ENCODE measurements at regions not wholly inside any gene's neighbourhood (a gene's known extent, or its start where the extent isn't known, plus 50 kb on each side); places are given as distances from the start of the nearest gene placed in this dataset.

DNA sequence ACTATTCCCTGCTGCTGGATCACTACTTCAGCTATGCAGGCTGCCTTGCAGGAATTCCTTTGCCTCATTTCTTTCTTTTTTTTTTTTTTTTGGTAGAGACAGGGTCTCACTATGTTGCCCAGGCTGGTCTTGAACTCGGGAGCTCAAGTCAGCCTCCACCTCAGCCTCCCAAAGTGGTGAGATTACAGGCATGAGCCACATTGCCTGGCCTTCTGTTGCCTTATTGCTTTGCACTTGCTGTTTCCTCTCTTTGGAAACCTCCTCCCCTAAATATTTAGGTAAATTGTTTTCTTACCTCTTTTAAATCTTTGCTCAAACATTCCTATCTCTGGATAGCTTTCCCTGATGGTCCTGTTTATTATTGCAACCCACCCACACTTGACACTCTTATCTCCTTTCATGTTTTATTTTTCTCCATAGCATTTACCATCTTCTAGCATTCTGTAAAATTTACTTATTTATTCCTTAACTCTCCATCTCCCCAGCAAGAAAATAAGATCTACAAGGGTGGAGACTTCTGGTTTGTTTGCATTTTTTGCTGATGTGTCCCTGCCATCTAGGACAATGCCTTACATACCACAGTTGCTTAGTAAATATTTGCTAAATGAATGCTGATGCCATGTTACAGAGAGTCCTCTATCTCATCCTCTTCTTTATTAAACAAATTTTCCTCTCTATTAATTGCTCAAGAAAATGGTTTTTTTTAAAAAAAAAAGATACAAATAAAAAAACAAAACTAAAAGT, 134.8 kb downstream of the P2RY1 start:
- 100% methylated on average over 1 of the region's 1 CpG for WGBS (ENCODE audit: low lambda C conversion rate, missing lambda C conversion rate)
- H3K27ac ChIP-seq = no peak overlapping the region
- no peaks in the 10 kb centered on the region for H3K9me2 ChIP-seq (replicated peaks; ENCODE audit: insufficient read depth)
- H3K4me2 ChIP-seq = no peak overlapping the region
- no peaks in the 10 kb centered on the region for H3K36me3 ChIP-seq (replicated peaks; ENCODE audit: insufficient read depth, low read depth)
- no peak overlapping the region for H3K4me3 ChIP-seq
- no peaks in the 10 kb centered on the region for H3K79me2 ChIP-seq
- H3K9me3 ChIP-seq (ENCODE audit: low read depth) = no peaks in the 10 kb centered on the region
- no peaks in the 10 kb centered on the region for H3K27me3 ChIP-seq
- TF ChIP-seq EZH2phosphoT487 (IDR thresholded peaks at IDR 0.05; ENCODE audit: low read depth, severe bottlenecking, unreplicated experiment) (no peak), EZH2 (IDR thresholded peaks at IDR 0.05; ENCODE audit: borderline replicate concordance) (no peak)
- TF ChIP-seq, protein P1, sequence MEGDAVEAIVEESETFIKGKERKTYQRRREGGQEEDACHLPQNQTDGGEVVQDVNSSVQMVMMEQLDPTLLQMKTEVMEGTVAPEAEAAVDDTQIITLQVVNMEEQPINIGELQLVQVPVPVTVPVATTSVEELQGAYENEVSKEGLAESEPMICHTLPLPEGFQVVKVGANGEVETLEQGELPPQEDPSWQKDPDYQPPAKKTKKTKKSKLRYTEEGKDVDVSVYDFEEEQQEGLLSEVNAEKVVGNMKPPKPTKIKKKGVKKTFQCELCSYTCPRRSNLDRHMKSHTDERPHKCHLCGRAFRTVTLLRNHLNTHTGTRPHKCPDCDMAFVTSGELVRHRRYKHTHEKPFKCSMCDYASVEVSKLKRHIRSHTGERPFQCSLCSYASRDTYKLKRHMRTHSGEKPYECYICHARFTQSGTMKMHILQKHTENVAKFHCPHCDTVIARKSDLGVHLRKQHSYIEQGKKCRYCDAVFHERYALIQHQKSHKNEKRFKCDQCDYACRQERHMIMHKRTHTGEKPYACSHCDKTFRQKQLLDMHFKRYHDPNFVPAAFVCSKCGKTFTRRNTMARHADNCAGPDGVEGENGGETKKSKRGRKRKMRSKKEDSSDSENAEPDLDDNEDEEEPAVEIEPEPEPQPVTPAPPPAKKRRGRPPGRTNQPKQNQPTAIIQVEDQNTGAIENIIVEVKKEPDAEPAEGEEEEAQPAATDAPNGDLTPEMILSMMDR (IDR thresholded peaks at IDR 0.05; ENCODE audit: poor library complexity) = no peak
- H3K4me1 ChIP-seq (ENCODE audit: insufficient read depth) = no peaks in the 10 kb centered on the region
- no peaks in the 10 kb centered on the region for H4K20me1 ChIP-seq (ENCODE audit: insufficient read depth, poor library complexity, severe bottlenecking)
- H2AFZ ChIP-seq = no peak overlapping the region
- no peak for DNase-seq (ENCODE audit: low spot score)

DNA sequence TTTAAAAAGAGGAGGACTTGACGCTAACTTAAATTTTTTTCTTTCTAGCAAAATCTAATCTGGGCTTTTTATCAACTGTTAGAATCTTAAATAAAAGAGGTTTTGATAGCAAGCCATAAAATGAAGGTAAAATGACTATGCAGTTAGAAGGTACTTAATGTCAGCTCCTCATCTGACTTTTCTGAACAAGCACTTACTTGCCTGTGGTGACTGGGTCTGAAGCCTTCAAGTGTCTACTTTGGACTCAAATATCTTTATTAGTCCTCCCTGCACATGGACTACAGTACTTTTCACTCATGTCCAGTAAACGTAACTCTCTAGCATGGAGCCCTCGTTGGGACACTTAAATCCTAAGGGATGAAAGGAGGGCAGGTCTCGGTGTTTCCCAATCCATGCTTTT, 135.9 kb downstream of the P2RY1 start:
- Histone ChIP-seq H3K4me1 (ENCODE audit: insufficient read depth) (no peaks in the 10 kb centered on the region), H3K27ac (no peak overlapping the region), H4K20me1 (ENCODE audit: insufficient read depth, poor library complexity, severe bottlenecking) (no peaks in the 10 kb centered on the region), H3K9me3 (ENCODE audit: low read depth) (no peaks in the 10 kb centered on the region), H3K36me3 (replicated peaks; ENCODE audit: insufficient read depth, low read depth) (no peaks in the 10 kb centered on the region), H2AFZ (no peak overlapping the region), H3K27me3 (no peaks in the 10 kb centered on the region), H3K9me2 (replicated peaks; ENCODE audit: insufficient read depth) (no peaks in the 10 kb centered on the region), H3K4me3 (no peak overlapping the region), H3K4me2 (no peak overlapping the region), H3K79me2 (no peaks in the 10 kb centered on the region)
- TF ChIP-seq, protein P1 (IDR thresholded peaks at IDR 0.05; ENCODE audit: poor library complexity) = no peak
- no peak for TF ChIP-seq EZH2 (IDR thresholded peaks at IDR 0.05; ENCODE audit: borderline replicate concordance)
- TF ChIP-seq EZH2phosphoT487 (IDR thresholded peaks at IDR 0.05; ENCODE audit: low read depth, severe bottlenecking, unreplicated experiment) = no peak
- DNase-seq (ENCODE audit: low spot score) = no peak
- WGBS (ENCODE audit: low lambda C conversion rate, missing lambda C conversion rate) = 83% methylated on average over 4 of the region's 4 CpGs

GRCh38 chr3:152971880-152972279, 136.9 kb downstream of the P2RY1 start:
- Histone ChIP-seq H3K4me3 (no peak overlapping the region), H3K27me3 (no peaks in the 10 kb centered on the region), H2AFZ (no peak overlapping the region), H3K36me3 (replicated peaks; ENCODE audit: insufficient read depth, low read depth) (no peaks in the 10 kb centered on the region), H3K9me2 (replicated peaks; ENCODE audit: insufficient read depth) (no peaks in the 10 kb centered on the region), H3K9me3 (ENCODE audit: low read depth) (no peaks in the 10 kb centered on the region), H4K20me1 (ENCODE audit: insufficient read depth, poor library complexity, severe bottlenecking) (no peaks in the 10 kb centered on the region), H3K4me1 (ENCODE audit: insufficient read depth) (no peaks in the 10 kb centered on the region), H3K79me2 (no peaks in the 10 kb centered on the region), H3K4me2 (no peak overlapping the region), H3K27ac (no peak overlapping the region)
- no peak for DNase-seq (ENCODE audit: low spot score)
- no peak for TF ChIP-seq EZH2phosphoT487 (IDR thresholded peaks at IDR 0.05; ENCODE audit: low read depth, severe bottlenecking, unreplicated experiment)
- TF ChIP-seq EZH2 (IDR thresholded peaks at IDR 0.05; ENCODE audit: borderline replicate concordance) = no peak
- TF ChIP-seq, protein P1 (IDR thresholded peaks at IDR 0.05; ENCODE audit: poor library complexity) = no peak
- 91% methylated on average over 4 of the region's 4 CpGs for WGBS (ENCODE audit: low lambda C conversion rate, missing lambda C conversion rate)
